H1 (cell line): ENCODE measurements at regions not wholly inside any gene's neighbourhood (a gene's known extent, or its start where the extent isn't known, plus 50 kb on each side); places are given as distances from the start of the nearest gene placed in this dataset.

Experiments
- ATF3 ChIP-seq: IDR thresholded peaks from 2 replicates; pipeline ENCODE4 v1.6.1; 2011; ENCODE audit warnings: low read depth, mild to moderate bottlenecking, low read length; ENCODE audit not compliant: insufficient read depth
- BRCA1 ChIP-seq: IDR thresholded peaks from 2 replicates; pipeline ENCODE4 v1.6.1; 2012; ENCODE audit warnings: low read depth, low read length, improper control_type of control experiment
- EZH2 ChIP-seq: fragments of 200-600 bp; sonication (generic); IDR thresholded peaks from 2 replicates; pipeline ENCODE4 v1.7.1; 2012; ENCODE audit warnings: low read depth, mild to moderate bottlenecking, moderate library complexity, low read length, inconsistent platforms; ENCODE audit not compliant: severe bottlenecking
- GTF2F1 ChIP-seq: IDR thresholded peaks from 2 replicates; pipeline ENCODE4 v1.6.1; 2012; ENCODE audit warnings: low read depth, low read length, improper control_type of control experiment, borderline replicate concordance

- TF ChIP-seq ATF3, result no peak
- no peak for TF ChIP-seq BRCA1
- TF ChIP-seq GTF2F1, result no peak
- no peak for TF ChIP-seq EZH2
Observed at GRCh38 chr2:139574371-139574770, 794.2 kb upstream of the NXPH2 start (continued).
